ENCODE measurements at regions not wholly inside any gene's neighbourhood (a gene's known extent, or its start where the extent isn't known, plus 50 kb on each side); places are given as distances from the start of the nearest gene placed in this dataset.

DNA sequence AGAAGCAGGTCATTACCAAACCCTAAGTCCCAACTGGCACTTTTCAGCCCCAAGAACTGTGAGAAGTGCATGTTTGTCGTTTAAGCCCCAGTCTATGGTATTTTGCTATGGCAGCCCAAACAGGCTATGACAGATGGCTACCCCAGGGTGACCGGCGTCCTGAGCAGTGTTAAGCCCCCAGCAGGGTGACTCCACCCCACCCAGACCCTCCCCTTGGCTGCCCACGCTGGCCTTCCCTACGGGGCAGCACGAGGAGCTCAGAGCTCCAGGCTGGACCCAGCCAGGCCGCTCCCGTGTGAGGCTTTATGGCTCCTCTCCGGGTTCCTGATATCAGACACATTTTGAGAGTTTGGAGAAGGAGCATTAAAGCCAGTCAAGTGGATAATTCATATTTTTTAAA lies 684.0 kb downstream of the PTPRU start:
- TF ChIP-seq POLR2A (IDR thresholded peaks at IDR 0.05) (no peak), EP300 (IDR thresholded peaks at IDR 0.05) (no peak), POLR2AphosphoS5 (IDR thresholded peaks at IDR 0.05) (no peak)
- TF ChIP-seq, protein P1, sequence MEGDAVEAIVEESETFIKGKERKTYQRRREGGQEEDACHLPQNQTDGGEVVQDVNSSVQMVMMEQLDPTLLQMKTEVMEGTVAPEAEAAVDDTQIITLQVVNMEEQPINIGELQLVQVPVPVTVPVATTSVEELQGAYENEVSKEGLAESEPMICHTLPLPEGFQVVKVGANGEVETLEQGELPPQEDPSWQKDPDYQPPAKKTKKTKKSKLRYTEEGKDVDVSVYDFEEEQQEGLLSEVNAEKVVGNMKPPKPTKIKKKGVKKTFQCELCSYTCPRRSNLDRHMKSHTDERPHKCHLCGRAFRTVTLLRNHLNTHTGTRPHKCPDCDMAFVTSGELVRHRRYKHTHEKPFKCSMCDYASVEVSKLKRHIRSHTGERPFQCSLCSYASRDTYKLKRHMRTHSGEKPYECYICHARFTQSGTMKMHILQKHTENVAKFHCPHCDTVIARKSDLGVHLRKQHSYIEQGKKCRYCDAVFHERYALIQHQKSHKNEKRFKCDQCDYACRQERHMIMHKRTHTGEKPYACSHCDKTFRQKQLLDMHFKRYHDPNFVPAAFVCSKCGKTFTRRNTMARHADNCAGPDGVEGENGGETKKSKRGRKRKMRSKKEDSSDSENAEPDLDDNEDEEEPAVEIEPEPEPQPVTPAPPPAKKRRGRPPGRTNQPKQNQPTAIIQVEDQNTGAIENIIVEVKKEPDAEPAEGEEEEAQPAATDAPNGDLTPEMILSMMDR (IDR thresholded peaks at IDR 0.05): no peak

All from upper lobe of left lung (tissue), 4 donors.